HT1080 (cell line): ENCODE measurements at regions not wholly inside any gene's neighbourhood (a gene's known extent, or its start where the extent isn't known, plus 50 kb on each side); places are given as distances from the start of the nearest gene placed in this dataset.
A peak's percentile ranks its signal among the peaks of the same experiment; 100 is the strongest.

Source experiments
- DNase-seq: peaks from one replicate; pipeline ENCODE4 v3.0.0-alpha.2; 2015; ENCODE audit warnings: low read depth

- no peak for DNase-seq
Observed at GRCh38 chr2:30339071-30339470, 107.7 kb downstream of the LBH start.

- DNase-seq = no peak
Observed at GRCh38 chr2:30341500-30342267, 105.4 kb upstream of the LCLAT1 start.

- no peak for DNase-seq
Observed at GRCh38 chr2:30346471-30347169, 100.4 kb upstream of the LCLAT1 start.

- no peak for DNase-seq
Observed at GRCh38 chr2:30348825-30349224, 98.2 kb upstream of the LCLAT1 start.

DNA sequence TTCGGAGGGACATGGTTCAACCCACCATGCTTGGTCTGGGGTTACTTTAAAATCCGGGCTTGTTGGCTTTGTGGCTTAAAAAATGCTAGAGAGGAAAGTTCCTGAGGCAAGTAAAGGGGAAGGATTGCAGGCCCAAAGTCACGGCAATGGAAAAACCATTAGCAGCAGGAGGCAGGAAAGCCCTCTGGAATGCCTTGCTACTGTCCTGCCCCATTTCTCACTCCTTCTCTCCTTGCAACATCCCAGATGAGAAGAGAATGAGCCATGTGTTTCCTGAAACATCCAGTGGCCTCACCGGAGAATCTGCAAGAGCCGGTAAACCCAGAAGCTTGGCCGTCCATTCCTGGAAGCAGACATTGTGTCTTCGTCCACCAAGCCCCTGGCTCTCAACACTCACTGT is 97.4 kb upstream of the LCLAT1 start:
- no peak for DNase-seq

GRCh38 chr2:30351116-30351515 is 95.9 kb upstream of the LCLAT1 start:
- no peak for DNase-seq

GRCh38 chr2:30351949-30352348 is 95.1 kb upstream of the LCLAT1 start:
- DNase-seq = no peak

DNA sequence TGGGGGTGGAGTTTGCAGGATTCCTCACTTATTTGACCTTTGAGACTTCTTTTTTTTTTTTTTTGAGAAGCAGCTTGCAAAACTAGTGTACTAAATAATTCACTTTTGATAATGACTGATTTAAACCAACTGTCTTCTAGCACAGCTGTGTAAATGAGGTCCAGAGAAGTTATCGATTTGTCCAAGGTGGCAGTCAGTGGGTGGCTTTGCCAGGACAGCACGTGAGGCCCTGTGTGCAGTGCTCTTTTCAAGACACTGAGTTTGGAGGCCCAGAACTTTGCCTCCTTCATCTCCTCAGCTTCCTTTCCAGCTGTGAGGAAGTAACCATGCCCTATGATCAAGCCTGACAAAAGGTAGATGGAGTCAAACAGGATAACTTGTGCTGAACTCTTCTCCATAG is 92.9 kb upstream of the LCLAT1 start:
- DNase-seq = no peak

DNA sequence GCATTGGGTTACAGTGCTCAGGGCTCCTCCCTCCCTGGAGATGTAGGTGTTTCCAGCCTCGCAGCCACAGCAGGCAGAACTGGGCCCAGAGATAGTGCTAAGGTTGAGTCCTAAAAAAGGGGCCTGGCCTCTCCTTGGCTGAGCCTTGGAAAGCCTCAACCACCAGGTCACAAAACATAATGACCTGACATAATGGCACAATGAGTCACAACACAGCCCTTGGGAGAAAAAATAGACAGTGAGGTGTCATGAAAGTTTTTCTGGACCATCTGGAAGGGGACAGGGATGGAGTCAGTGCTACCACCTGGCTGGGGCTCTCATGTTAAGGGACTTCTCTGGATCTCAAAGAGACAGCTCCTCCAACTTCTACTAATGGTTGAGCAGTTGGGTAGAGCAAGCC is 92.4 kb upstream of the LCLAT1 start:
- no peak for DNase-seq

DNA sequence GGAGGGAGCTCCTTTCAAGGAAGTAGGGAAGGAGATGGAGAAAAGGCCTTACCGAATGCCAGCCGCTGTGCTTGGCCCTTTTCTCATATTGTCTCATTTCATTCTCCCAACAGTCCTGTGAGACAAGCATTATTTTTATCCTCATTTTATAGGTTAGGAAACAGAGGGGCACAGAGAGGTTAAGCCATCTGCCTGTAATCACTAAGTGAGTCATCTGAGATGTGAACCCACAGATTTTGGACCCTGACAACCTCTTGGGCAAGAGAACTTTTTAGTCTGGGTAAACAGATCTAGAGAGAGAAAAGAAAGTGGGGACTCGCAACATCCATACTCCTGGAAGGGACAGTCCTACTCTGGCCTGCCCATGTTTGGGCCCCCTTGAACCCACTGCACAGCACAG is 91.7 kb upstream of the LCLAT1 start:
- DNase-seq = no peak

DNA sequence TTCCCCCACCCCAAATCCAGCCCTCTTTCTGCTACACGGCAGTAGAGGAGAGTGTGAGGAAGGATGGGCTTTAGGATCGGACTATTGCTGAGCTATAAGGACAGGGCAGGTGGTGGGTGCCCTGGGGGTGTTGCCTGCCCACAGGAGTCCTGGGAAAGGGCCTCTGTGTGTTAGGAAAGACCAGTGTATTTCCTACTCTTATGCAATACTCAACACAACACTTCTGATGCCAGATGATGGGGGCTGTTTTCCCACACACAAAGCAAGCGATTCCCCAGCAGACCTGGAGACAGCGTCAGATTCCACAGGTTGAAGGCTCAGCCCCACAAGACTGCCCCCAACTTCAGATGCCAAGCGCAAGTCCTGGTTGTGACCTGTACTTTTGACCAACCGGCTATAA is 91.0 kb upstream of the LCLAT1 start:
- DNase-seq = no peak

DNA sequence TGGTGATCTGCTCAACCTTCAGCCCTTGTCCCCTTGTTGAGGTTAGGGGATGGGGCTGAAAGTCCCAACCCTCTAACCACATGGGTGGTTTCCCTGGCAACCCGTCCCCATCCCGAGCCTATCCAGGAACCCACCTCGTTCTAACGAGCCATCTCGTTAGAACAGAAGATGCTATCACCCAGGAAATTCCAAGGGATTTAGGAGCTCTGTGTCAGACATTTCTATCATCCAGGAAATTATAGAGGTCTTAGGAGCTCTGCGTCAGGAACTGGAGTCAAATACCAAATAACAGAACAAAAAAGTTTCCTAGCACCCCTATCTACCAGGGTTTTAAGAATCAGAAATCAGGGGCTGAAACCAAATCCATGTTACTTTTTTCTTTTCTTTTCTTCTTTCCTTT is 90.3 kb upstream of the LCLAT1 start:
- no peak for DNase-seq

GRCh38 chr2:30358351-30358750 is 88.7 kb upstream of the LCLAT1 start:
- no peak for DNase-seq

DNA sequence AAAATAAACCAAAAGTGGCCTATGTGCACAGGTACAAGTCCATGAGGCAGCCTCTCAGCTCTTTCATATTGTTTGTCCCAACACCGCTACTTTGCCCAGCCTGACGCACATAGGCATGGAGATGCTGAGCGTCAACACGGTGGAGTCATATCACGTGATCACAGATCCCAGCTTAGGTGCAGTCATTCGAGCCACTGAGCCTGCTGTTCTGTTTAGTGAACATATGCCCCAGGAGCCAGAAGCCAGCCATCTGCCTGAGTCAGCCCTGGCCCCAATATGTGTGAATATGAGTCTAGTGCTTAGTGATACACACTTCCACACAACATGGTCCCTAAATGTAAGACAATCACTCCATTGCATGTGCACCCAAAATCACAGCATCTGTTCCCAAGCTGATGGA is 88.2 kb upstream of the LCLAT1 start:
- no peak for DNase-seq

DNA sequence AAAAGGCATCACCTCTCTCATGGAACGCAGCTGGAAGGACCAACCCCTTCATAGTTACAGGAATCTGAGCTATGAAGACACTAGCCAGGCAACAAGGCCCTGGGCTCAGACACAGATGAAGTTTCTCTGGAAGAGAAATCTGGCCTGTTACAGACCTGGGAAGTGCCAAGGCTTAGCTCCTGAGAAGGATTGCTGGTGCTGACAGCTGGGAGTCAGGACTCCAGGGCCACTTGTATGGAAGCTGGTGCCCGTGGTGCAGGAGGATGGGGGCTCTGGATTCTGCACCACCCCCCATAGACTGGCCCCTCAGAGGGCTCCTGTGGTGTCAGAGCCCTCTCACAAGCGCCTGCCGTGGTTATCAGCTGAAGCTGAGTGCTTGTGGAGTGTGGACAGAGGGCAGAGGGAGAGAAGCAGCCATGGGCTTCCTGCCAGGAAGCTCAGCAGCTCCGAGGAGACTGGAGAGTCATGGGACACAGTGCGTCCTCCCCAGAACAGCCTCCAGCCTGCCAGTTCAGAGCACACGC is 87.3 kb upstream of the LCLAT1 start:
- DNase-seq = no peak

DNA sequence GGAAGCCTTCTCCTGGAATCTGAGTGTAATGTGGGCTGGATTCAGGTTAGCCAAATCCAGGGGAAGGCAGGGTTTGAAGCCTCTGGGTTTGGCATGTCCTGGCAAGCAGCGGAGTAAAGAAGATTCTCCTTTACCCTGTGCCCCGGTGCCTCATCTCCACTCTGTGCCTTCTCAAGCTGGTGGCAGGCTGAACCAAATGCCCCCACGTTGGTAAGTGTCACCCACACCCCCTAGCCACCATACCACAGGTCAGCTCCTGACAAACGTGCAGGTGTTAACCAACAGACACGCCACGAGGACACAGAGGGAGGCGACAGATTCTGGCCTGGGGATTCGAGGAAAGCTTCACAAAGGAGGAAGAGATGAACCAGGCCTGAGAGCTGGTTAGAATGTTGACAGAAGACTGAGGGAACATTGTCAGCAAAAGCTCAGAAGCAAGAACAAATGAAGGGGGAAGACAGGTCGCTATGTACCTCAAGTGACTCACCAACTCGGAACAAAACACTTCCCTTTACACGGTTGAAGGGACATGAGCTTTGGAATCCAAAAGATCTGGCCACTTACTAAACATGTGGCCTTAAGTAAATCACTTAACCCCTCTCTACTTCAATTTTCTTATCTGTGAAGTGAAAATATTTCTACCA is 85.2 kb upstream of the LCLAT1 start:
- no peak for DNase-seq

DNA sequence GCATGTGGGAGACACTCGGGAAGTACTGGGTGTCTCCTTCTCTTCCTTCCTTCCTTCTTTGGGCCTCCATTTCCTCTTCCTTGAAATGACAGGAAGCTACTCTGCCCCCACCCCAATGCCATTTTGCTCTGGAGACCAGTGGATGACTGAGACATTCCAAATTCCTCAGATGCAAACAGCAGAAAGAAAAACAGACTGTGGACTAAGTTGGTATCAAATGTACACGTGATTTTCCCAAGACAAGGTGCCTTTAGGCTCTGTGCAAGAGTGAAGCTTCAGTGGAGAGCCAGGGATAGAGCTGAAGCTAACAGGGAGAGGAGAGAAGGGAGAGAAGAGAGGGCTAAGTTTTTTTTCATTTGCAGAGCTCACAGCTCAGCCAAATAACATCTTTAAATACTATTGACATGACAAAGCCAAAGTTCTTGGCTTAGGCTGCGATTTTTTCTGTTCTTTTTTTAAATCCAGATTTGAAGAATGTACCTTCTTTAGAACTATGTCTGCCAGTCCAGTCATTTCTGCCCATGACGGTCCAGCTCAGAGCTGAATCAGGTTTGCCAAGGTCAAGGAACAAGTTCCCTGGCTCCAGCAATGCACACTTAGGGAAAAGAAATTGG is 84.5 kb upstream of the LCLAT1 start:
- DNase-seq = peak; percentile 29

DNA sequence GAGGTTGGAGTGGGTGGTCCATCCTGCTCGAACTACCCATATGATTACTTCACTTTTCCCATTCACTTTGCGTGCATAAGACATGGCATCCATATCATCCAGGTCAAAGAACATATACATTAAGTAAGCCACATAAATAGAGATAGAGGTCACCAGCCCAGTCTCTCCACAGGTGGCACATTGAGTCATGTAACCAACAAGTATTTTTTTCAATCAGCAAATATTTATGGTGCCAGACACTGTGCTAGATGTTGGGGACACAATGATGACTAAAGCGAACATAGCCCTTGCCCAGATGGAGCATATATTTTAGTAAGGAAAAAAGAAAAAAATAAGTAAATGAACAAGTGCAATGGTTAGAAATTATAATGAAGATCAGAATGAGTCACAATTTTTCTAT is 83.6 kb upstream of the LCLAT1 start:
- no peak for DNase-seq

DNA sequence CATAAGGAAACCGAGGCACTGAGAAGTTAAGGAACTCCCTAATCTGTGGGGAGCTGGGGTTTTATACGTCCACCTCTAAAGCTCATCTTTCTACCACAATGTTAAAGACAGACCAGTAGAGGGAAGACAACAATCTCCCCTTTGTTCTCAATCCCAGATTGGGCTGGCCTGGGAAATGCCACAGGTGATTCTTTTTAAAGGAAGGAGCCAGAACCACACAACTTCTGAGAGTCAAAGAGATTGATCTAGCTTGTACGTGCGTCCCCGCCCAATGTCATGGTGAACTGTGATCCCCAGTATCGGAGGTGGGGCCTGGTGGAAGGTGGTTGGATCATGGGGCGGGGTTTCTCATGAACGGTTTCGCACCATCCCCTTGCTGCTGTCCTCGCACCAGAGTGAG is 81.8 kb upstream of the LCLAT1 start:
- no peak for DNase-seq

DNA sequence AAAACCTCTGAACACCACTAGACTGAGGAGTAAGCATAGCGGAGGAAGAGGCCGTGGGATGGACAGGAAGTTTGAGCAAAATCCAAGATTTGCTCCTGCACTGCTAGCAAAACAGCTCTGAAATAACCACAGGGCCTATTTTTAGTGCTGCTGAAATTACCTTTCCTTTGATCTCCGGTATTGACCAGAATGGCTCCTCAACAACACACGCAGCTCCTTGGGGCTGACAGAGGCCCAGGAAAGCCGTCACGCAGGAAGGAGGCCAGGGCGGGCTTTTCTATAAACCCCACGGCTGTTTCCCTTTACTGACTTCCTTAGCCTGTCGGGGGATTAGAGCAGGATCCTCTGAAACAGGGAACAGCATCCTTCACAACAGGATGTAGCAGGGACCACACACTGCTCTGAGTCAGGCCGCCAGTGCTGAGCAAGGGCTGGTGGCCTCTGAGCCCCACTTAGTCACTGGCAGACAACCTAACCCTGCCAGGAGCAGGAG is 80.8 kb upstream of the LCLAT1 start:
- peak; percentile 86 for DNase-seq

DNA sequence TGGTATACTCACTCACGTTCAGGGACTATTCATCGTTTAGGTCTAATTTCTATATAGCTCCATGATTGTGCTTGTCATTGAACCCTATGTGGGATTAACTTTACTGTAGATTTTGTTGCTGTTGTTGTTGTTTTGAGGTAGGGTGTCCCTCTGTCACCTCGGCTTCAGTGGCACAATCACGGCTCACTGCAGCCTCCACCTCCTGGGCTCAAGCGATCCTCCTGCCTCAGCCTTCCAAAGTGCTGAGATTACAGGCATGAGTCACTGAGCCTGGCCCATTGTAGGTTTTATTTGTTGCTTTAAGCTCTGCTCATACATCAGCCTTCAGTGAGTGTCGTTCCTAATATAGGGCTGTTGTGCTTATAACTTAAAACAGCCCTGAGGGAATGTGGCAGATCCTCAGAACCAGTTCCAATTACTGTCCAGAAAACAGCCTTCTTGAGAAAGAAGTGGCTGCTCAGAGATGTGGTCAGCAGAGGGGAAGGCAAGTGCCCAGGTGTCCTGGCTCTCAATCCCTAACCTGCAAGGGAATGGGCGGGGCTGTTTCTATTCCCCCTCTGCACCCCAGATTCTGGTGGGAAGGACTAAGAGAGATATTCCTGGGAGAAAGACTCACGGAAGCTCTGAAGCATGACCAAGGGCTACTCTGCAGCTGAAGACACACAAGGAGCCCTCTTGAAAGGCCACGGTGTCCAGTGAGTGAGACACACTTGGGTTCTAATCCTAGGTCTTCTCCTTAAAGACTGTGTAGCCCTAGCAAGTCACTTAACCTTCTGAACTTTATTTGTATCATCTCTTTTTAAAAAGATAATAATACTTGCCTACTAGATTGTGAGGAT is 79.6 kb upstream of the LCLAT1 start:
- DNase-seq = no peak
